ENCODE measurements at regions not wholly inside any gene's neighbourhood (a gene's known extent, or its start where the extent isn't known, plus 50 kb on each side); places are given as distances from the start of the nearest gene placed in this dataset.

GRCh38 chr3:18998069-18998468 is 150.2 kb upstream of the KCNH8 start:
- Histone ChIP-seq H3K9ac (ENCODE audit: insufficient read depth in 1 of 2, low read depth in 2 of 2, low read length in 2 of 2) (no peak overlapping the region), H2AFZ (ENCODE audit: low read depth, low read length) (no peak overlapping the region), H3K4me2 (ENCODE audit: insufficient read depth, low read length) (no peak overlapping the region), H3K9me1 (ENCODE audit: control insufficient read depth, insufficient read depth, low read length) (no peaks in the 10 kb centered on the region), H3K4me1 (replicated peaks in 1 of 2; ENCODE audit: control insufficient read depth in 2 of 2, insufficient read depth in 2 of 2, low read length in 2 of 2) (no peaks in the 10 kb centered on the region), H3K27ac (ENCODE audit: extremely low read depth, low read depth, low read length) (no peak overlapping the region), H3K79me2 (ENCODE audit: control insufficient read depth, insufficient read depth, low read length) (no peaks in the 10 kb centered on the region), H4K20me1 (replicated peaks; ENCODE audit: control insufficient read depth, insufficient read depth, low read length) (no peaks in the 10 kb centered on the region), H3K9me3 (replicated peaks; ENCODE audit: control insufficient read depth, insufficient read depth, low read depth, low read length) (no peaks in the 10 kb centered on the region; the same call in none of the 2 replicates), H3K36me3 (ENCODE audit: control insufficient read depth, insufficient read depth, low read length) (no peaks in the 10 kb centered on the region), H3K27me3 (ENCODE audit: control insufficient read depth in 2 of 2, insufficient read depth in 2 of 2, low read length in 2 of 2) (no peaks in the 10 kb centered on the region), H3K4me3 (no peak overlapping the region)
- ATAC-seq (no peak), FAIRE-seq (no peak), DNase-seq (ENCODE audit: extremely low read depth in 1 of 4, low spot score in 3 of 4) (no peak)
- TF ChIP-seq CBX2 (IDR thresholded peaks at IDR 0.05; ENCODE audit: insufficient read depth, low read length, poor library complexity, severe bottlenecking) (no peak), ZNF780A (CRISPR knock-in tag; IDR thresholded peaks at IDR 0.05) (no peak), RNF219 (CRISPR knock-in tag; IDR thresholded peaks at IDR 0.05) (no peak), YBX1 (IDR thresholded peaks at IDR 0.05) (no peak), HSF4 (CRISPR knock-in tag; IDR thresholded peaks at IDR 0.05; ENCODE audit: borderline replicate concordance) (no peak), JUNB (CRISPR knock-in tag; conservative IDR thresholded peaks at IDR 0.05) (no peak), ATF3 (IDR thresholded peaks at IDR 0.05) (no peak), ATF3 (CRISPR knock-in tag; conservative IDR thresholded peaks at IDR 0.05) (no peak), SRF (CRISPR knock-in tag; IDR thresholded peaks at IDR 0.05) (no peak)
- WGBS (ENCODE audit: insufficient coverage, low coverage, missing lambda C conversion rate): 1% methylated on average over 4 of the region's 4 CpGs
- ChIA-PET CTCF (ENCODE audit: low intra/inter-chr PET ratio) (no interaction called here), POLR2A (no interaction called here)
- intact Hi-C loops (cut with micrococcal nuclease): no loop called here
- BruUV-seq (replicated peaks): no TSS peak
- in situ Hi-C loops (cut with MboI): no loop called here

Measured in K562 (cell line).